Muscle layer of duodenum (tissue), 2 donors: ENCODE measurements at regions not wholly inside any gene's neighbourhood (a gene's known extent, or its start where the extent isn't known, plus 50 kb on each side); places are given as distances from the start of the nearest gene placed in this dataset.

Experiments used
- H3K27ac ChIP-seq: one replicate; pipeline ENCODE4 v1.7.0; 2013; ENCODE audit warnings: mild to moderate bottlenecking, low read length
- H3K27me3 ChIP-seq: one replicate; pipeline ENCODE4 v1.7.0; 2013; ENCODE audit warnings: low read depth, mild to moderate bottlenecking, control low read depth, low read length
- H3K36me3 ChIP-seq, 2 donors: one replicate each; pipeline ENCODE4 v1.7.0; 2013; ENCODE audit warnings: low read length in 2 of 2, control low read depth in 1 of 2, mild to moderate bottlenecking in 1 of 2; ENCODE audit not compliant: insufficient read depth in 2 of 2, control insufficient read depth in 1 of 2
- H3K4me1 ChIP-seq, 2 donors: one replicate each; pipeline ENCODE4 v1.7.0; 2013; ENCODE audit warnings: low read length in 2 of 2, mild to moderate bottlenecking in 2 of 2, control low read depth in 1 of 2, moderate library complexity in 1 of 2; ENCODE audit not compliant: insufficient read depth in 2 of 2, control insufficient read depth in 1 of 2
- H3K4me3 ChIP-seq, 2 donors: one replicate each; pipeline ENCODE4 v1.7.0; 2013; ENCODE audit warnings: low read length in 2 of 2, low read depth in 1 of 2, mild to moderate bottlenecking in 1 of 2
- H3K9me3 ChIP-seq, 2 donors: one replicate each; pipeline ENCODE4 v1.7.0; 2013; ENCODE audit warnings: low read length in 2 of 2, control low read depth in 1 of 2, mild to moderate bottlenecking in 1 of 2; ENCODE audit not compliant: control insufficient read depth in 1 of 2
- donor health status: healthy.

DNA sequence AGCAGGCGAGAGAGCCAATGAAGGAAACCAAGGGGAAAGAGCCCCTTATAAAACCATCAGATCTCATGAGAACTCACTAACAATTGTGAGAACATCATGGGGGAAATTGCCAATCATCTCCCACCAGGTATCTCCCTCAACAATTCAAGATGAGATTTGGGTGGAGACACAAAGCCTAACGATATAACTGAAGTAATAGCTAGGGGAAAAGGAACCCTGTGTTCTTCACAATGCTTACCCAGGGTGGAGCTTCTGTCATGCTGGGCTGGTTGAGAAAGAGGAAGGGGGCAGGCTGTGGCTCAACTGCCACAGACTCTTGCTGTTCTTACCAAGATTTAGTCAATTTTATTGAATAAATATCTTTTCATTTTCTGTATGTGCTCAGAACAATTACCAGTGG, 392.1 kb upstream of the HS6ST1 start:
- Histone ChIP-seq H3K27me3 (peaks cover 4% of the 10 kb centered on the region), H3K9me3 (peaks cover 8 to 23% of the 10 kb centered on the region in 2 donors), H3K36me3 (no peaks in the 10 kb centered on the region), H3K4me1 (no peaks in the 10 kb centered on the region), H3K27ac (no peak overlapping the region), H3K4me3 (no peak overlapping the region)

GRCh38 chr2:128714285-128714684, 395.6 kb upstream of the HS6ST1 start:
- peaks cover 0 to 4% of the 10 kb centered on the region in 2 donors for H3K9me3 ChIP-seq
- no peak overlapping the region for H3K4me3 ChIP-seq
- H3K27me3 ChIP-seq = peaks cover 5% of the 10 kb centered on the region
- H3K4me1 ChIP-seq = no peaks in the 10 kb centered on the region
- H3K36me3 ChIP-seq = no peaks in the 10 kb centered on the region
- no peak overlapping the region for H3K27ac ChIP-seq

DNA sequence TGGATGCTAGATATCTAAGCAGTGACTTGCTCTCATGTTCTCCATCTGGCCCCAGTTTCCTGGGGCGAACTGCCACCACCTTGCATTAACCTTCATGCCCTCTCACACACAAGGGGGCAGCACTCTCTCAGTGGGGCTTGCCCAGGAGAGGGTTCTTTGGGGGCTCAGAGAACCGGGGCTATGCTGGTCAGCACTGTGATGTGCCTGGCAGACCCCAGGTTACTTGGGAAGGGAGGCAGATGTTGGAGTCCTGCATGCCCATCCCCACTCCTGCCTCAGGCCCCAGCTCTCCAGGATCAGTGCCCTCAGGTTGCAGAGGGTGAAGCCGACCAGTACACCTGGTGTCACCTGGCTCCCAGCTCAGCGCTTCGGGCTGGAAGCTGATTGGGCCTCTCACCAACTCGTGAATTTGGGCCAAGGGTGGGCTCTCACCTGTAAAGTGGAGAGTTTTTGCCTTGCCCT, 396.2 kb upstream of the HS6ST1 start:
- Histone ChIP-seq H3K4me1 (no peaks in the 10 kb centered on the region), H3K4me3 (no peak overlapping the region), H3K9me3 (peaks cover 0 to 2% of the 10 kb centered on the region in 2 donors), H3K36me3 (no peaks in the 10 kb centered on the region), H3K27me3 (peaks cover 5% of the 10 kb centered on the region), H3K27ac (no peak overlapping the region)

- no peak overlapping the region for H3K27ac ChIP-seq
- no peak overlapping the region for H3K4me3 ChIP-seq
- no peaks in the 10 kb centered on the region for H3K4me1 ChIP-seq
- peaks cover 5% of the 10 kb centered on the region for H3K27me3 ChIP-seq
- no peaks in the 10 kb centered on the region for H3K36me3 ChIP-seq
- H3K9me3 ChIP-seq = no peaks in the 10 kb centered on the region
Observed at GRCh38 chr2:128715360-128715759, 396.7 kb upstream of the HS6ST1 start.

DNA sequence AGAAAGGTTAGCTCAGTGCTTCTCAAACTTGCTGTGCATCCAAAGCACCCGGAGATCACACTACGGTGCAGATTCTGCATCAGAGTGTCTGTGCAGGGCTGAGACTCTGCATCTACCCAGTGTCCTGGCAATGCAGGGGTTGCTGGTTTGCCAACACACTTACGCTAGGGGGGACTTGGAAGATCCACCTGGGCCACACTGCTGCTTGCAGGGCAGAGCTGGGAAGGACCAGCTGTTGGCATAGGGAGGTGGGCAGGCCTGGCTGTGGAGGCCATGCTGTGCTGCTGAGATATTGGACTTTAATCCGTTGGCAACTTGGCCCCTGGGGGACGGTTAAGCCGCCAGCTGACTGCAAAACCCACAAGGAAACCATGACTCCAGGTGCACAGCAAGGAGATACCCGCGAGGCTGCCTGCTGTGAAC, 397.6 kb upstream of the HS6ST1 start:
- peaks cover 0 to 6% of the 10 kb centered on the region in 2 donors for H3K9me3 ChIP-seq
- H3K4me3 ChIP-seq = no peak overlapping the region
- H3K4me1 ChIP-seq = no peaks in the 10 kb centered on the region

GRCh38 chr2:128717758-128718710, 399.4 kb upstream of the HS6ST1 start:
- Histone ChIP-seq H3K4me3 (no peak overlapping the region), H3K27me3 (peaks cover 5% of the 10 kb centered on the region), H3K9me3 (peaks cover 0 to 6% of the 10 kb centered on the region in 2 donors), H3K27ac (no peak overlapping the region), H3K4me1 (no peaks in the 10 kb centered on the region), H3K36me3 (no peaks in the 10 kb centered on the region)

More for the DNA sequence above, 397.6 kb upstream of the HS6ST1 start:
- H3K36me3 ChIP-seq = no peaks in the 10 kb centered on the region
- no peak overlapping the region for H3K27ac ChIP-seq
- H3K27me3 ChIP-seq = peaks cover 5% of the 10 kb centered on the region

DNA sequence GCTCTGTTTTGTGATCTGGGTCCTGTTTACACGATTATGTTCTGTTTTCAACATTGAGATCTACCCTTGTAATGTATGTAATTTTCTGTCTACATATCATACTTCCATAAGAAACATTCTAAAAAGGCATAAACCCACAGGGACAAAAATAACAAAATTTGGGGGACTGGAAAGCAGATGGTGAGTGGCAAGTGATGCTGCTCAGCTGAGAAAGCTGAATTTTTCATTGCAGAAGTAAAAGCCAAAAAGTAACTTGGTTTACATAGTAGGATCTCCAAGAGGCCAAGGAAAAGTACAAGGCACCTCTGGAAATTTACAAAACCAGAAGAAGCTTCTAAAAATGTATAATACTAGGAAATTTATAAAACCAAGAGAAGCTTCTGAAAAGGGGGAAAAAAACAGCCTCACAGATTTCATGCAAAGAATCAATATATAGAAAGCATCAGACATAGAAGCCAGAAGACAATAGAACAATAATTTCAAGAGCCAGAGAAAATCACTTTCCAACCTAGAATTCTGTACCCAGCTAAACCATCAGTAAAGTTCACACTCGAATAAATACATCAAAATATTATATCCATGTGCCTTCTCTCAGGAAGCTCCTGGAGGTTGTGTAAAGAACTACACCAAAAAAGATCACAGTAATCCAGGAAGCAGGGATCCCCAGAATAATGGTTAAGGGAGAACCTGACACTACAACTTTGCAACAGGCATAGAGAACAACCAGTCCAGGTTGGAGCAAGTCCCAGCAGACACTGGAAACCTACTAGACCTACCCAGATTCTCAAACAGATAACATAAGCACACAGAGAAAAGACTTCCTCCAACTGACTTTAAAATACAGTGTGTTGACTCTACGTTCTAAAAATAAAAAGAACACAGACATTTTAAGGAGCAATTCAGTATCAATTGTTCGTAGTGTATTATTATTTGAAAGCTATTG, 401.7 kb upstream of the HS6ST1 start:
- Histone ChIP-seq H3K27ac (no peak overlapping the region), H3K9me3 (peaks cover 0 to 6% of the 10 kb centered on the region in 2 donors), H3K4me1 (no peaks in the 10 kb centered on the region), H3K27me3 (peaks cover 4% of the 10 kb centered on the region), H3K36me3 (no peaks in the 10 kb centered on the region), H3K4me3 (no peak overlapping the region)

DNA sequence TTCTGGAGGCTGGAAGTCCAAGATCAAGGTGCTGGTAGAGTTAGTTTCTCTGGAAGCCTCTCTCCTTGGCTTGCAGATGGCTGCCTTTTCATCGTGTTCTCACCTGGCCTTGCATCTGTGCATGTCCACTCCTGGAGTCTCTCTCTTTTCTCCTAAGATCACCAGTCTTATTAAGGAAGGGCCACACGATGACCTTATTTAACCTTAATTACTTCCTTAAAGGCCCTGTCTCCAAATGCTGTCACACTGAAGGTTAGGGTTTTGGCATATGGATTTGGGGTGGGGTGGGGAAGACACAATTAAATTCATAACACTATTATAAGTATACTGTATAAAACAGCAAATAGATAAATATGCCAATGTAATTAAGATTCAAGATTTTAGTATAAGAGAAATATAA, 402.4 kb upstream of the HS6ST1 start:
- Histone ChIP-seq H3K9me3 (peaks cover 0 to 6% of the 10 kb centered on the region in 2 donors), H3K4me1 (no peaks in the 10 kb centered on the region), H3K27me3 (no peaks in the 10 kb centered on the region), H3K36me3 (no peaks in the 10 kb centered on the region), H3K4me3 (no peak overlapping the region), H3K27ac (no peak overlapping the region)

DNA sequence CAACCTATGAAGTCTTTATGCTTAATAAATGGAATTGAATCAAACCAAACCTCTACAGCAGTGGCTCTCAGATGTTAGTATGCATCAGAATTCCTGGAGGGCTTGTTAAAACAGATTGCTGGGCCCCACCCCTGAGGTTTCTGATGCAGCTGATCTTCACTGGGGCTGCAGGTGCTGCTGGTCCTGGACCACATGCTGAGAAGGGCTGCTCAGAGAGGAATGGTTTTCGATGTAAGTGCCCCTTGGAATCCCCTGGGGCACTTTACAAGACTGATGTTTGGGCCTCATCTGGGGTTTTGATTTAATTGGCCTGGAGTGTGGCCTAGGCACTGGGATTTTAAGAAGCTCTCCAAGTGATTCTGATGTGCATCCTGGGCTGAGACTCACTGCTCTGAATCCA, 403.8 kb upstream of the HS6ST1 start:
- Histone ChIP-seq H3K36me3 (no peaks in the 10 kb centered on the region), H3K9me3 (peaks cover 0 to 6% of the 10 kb centered on the region in 2 donors), H3K27ac (no peak overlapping the region), H3K27me3 (no peaks in the 10 kb centered on the region), H3K4me1 (no peaks in the 10 kb centered on the region), H3K4me3 (no peak overlapping the region)

DNA sequence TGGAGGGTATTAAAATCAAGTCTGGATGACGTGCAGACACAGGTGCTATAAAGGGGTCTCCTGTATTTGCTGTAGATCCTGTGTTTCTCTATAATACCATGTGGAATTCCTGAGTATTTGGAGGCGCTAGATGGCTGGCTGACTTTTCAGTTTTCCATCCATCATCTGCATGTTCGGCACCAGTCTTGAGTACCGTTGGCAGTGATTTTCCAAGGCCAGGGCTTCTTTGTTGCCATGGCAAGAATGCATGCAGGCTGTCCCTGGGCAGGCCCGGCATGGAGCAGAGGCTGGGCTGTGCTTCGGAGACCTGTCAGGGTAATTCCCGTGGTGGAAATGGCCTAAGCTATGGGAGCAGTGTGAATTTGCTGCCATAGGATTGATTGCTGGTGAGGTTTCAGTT, 405.9 kb upstream of the HS6ST1 start:
- Histone ChIP-seq H3K27me3 (no peaks in the 10 kb centered on the region), H3K4me3 (no peak overlapping the region), H3K4me1 (no peaks in the 10 kb centered on the region), H3K27ac (no peak overlapping the region), H3K9me3 (peaks cover 6 to 9% of the 10 kb centered on the region in 2 donors), H3K36me3 (no peaks in the 10 kb centered on the region)

- peaks cover 6 to 9% of the 10 kb centered on the region in 2 donors for H3K9me3 ChIP-seq
- no peak overlapping the region for H3K4me3 ChIP-seq
- no peaks in the 10 kb centered on the region for H3K4me1 ChIP-seq
Observed at GRCh38 chr2:128724972-128725371, 406.3 kb upstream of the HS6ST1 start.

More at GRCh38 chr2:128724972-128725371, 406.3 kb upstream of the HS6ST1 start:
- no peaks in the 10 kb centered on the region for H3K27me3 ChIP-seq
- H3K36me3 ChIP-seq = no peaks in the 10 kb centered on the region
- no peak overlapping the region for H3K27ac ChIP-seq
